Ishikawa (cell line): ENCODE measurements at regions not wholly inside any gene's neighbourhood (a gene's known extent, or its start where the extent isn't known, plus 50 kb on each side); places are given as distances from the start of the nearest gene placed in this dataset.

ENCODE experiments used
- CEBPB ChIP-seq: IDR thresholded peaks from 2 replicates; pipeline ENCODE4 v1.6.1; 2012
- CREB1 ChIP-seq: IDR thresholded peaks from 2 replicates; pipeline ENCODE4 v1.6.1; 2012; ENCODE audit warnings: low read depth
- EGR1 ChIP-seq: IDR thresholded peaks from 2 replicates; pipeline ENCODE4 v1.6.1; 2012
- EP300 ChIP-seq: IDR thresholded peaks from 2 replicates; pipeline ENCODE4 v1.6.1; 2012; ENCODE audit warnings: borderline replicate concordance
- FOXM1 ChIP-seq: IDR thresholded peaks from 2 replicates; pipeline ENCODE4 v1.6.1; 2012; ENCODE audit warnings: low read depth, borderline replicate concordance
- MAX ChIP-seq: IDR thresholded peaks from 2 replicates; pipeline ENCODE4 v1.6.1; 2012
- NFIC ChIP-seq: IDR thresholded peaks from 2 replicates; pipeline ENCODE4 v1.6.1; 2012
- RAD21 ChIP-seq: IDR thresholded peaks from 2 replicates; pipeline ENCODE4 v1.6.1; 2012; ENCODE audit warnings: low read depth
- REST ChIP-seq: IDR thresholded peaks from 2 replicates; pipeline ENCODE4 v1.6.1; 2012; ENCODE audit warnings: low read depth, mild to moderate bottlenecking
- TAF1 ChIP-seq: IDR thresholded peaks from 2 replicates; pipeline ENCODE4 v1.6.1; 2012; ENCODE audit warnings: low read depth, mild to moderate bottlenecking
- TCF12 ChIP-seq: IDR thresholded peaks from 2 replicates; pipeline ENCODE4 v1.6.1; 2012; ENCODE audit warnings: low read depth
- TEAD4 ChIP-seq: IDR thresholded peaks from 2 replicates; pipeline ENCODE4 v1.6.1; 2012
- USF1 ChIP-seq: IDR thresholded peaks from 2 replicates; pipeline ENCODE4 v1.6.1; 2012
- YY1 ChIP-seq: IDR thresholded peaks from 2 replicates; pipeline ENCODE4 v1.6.1; 2012; ENCODE audit warnings: low read depth
- ZBTB7A ChIP-seq: IDR thresholded peaks from 2 replicates; pipeline ENCODE4 v1.6.1; 2012; ENCODE audit warnings: low read depth

- no peak for TF ChIP-seq CEBPB
- no peak for TF ChIP-seq TEAD4
- no peak for TF ChIP-seq ZBTB7A
- no peak for TF ChIP-seq REST
- TF ChIP-seq EGR1, result no peak
- TF ChIP-seq NFIC, result no peak
- no peak for TF ChIP-seq CREB1
- no peak for TF ChIP-seq FOXM1
- TF ChIP-seq TCF12, result no peak
- no peak for TF ChIP-seq EP300
Observed at GRCh38 chr12:118581371-118581770, 205.0 kb downstream of the SUDS3 start.

GRCh38 chr12:118582863-118583262, 206.5 kb downstream of the SUDS3 start:
- TF ChIP-seq TAF1 (no peak), YY1 (no peak), EP300 (no peak), RAD21 (no peak), CREB1 (no peak), MAX (no peak), EGR1 (no peak), USF1 (no peak), TEAD4 (no peak)

GRCh38 chr12:118586433-118586832, 210.1 kb downstream of the SUDS3 start:
- TF ChIP-seq EGR1, result no peak
- no peak for TF ChIP-seq TAF1
- TF ChIP-seq CEBPB, result no peak
- no peak for TF ChIP-seq REST
- no peak for TF ChIP-seq YY1
- TF ChIP-seq NFIC, result no peak
- no peak for TF ChIP-seq EP300
- TF ChIP-seq RAD21, result no peak
- no peak for TF ChIP-seq MAX
- TF ChIP-seq FOXM1, result no peak
- TF ChIP-seq USF1, result no peak
- TF ChIP-seq TEAD4, result no peak
- TF ChIP-seq TCF12, result no peak
- TF ChIP-seq ZBTB7A, result no peak
- no peak for TF ChIP-seq CREB1

GRCh38 chr12:118589162-118589561, 212.8 kb downstream of the SUDS3 start:
- TF ChIP-seq CEBPB (no peak), USF1 (no peak), CREB1 (no peak), TAF1 (no peak), NFIC (no peak), TEAD4 (no peak), EGR1 (no peak), TCF12 (no peak), REST (no peak), MAX (no peak), EP300 (no peak), FOXM1 (no peak), RAD21 (no peak), YY1 (no peak), ZBTB7A (no peak)
